GM12865 (cell line): ENCODE measurements at regions not wholly inside any gene's neighbourhood (a gene's known extent, or its start where the extent isn't known, plus 50 kb on each side); places are given as distances from the start of the nearest gene placed in this dataset.

Experiments
- DNase-seq: peaks from one replicate; pipeline ENCODE4 v3.0.0; 2010; ENCODE audit warnings: low read depth
- H3K4me3 ChIP-seq: 2 replicates; pipeline ENCODE4 v1.5.1; 2011; ENCODE audit warnings: mild to moderate bottlenecking, low read depth, low read length, control low read depth
- TF ChIP-seq, protein P1 (sequence below): IDR thresholded peaks from 2 replicates; pipeline ENCODE4 v1.5.1; 2011; ENCODE audit warnings: low read length, control low read depth, low read depth, inconsistent platforms; ENCODE audit not compliant: insufficient read depth; ENCODE audit errors: missing control alignments

DNA sequence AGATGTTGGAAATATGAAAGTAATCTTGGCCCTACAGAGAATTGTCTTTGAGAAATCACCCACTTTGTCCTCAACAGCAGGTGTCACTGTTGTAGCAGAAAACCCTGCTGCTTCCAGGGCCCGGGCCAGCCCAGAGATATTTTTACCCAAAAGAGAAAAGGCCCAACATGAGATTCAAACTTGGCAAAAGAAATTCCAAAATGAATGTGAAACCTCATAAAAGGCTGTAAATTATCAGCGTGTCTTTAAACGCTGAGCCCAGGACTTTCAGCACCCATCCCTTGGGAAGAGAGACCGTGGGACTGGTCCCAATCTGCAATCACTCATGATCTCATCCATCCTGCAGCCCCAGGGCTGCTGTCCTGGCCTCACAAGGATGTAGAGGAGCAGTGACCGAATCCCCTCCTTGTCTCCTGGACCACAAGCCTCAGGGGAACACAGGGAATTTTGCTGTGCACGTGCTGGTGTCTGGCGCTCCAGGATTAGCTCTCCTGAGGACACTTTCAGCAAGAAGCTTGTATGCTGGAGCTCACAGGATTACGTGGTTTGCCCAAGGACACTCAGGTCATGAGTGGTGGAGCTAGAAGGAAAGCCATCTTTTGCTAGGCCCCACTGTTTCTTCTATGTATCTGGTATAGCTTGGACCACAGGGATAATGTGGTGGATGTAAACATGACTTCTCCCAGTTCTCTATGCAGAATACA lies 202.1 kb downstream of the RNF144A start:
- TF ChIP-seq, protein P1, sequence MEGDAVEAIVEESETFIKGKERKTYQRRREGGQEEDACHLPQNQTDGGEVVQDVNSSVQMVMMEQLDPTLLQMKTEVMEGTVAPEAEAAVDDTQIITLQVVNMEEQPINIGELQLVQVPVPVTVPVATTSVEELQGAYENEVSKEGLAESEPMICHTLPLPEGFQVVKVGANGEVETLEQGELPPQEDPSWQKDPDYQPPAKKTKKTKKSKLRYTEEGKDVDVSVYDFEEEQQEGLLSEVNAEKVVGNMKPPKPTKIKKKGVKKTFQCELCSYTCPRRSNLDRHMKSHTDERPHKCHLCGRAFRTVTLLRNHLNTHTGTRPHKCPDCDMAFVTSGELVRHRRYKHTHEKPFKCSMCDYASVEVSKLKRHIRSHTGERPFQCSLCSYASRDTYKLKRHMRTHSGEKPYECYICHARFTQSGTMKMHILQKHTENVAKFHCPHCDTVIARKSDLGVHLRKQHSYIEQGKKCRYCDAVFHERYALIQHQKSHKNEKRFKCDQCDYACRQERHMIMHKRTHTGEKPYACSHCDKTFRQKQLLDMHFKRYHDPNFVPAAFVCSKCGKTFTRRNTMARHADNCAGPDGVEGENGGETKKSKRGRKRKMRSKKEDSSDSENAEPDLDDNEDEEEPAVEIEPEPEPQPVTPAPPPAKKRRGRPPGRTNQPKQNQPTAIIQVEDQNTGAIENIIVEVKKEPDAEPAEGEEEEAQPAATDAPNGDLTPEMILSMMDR = peak; percentile 44
- DNase-seq = peak; percentile 36
- H3K4me3 ChIP-seq = no peak overlapping the region

- TF ChIP-seq, protein P1 = no peak
- H3K4me3 ChIP-seq = no peak overlapping the region
- DNase-seq = no peak
Measured at GRCh38 chr2:7121851-7122250, 204.6 kb downstream of the RNF144A start.

- no peak for DNase-seq
- H3K4me3 ChIP-seq = no peak overlapping the region
- TF ChIP-seq, protein P1 = no peak
Measured at GRCh38 chr2:7127156-7127555, 209.9 kb downstream of the RNF144A start.

- TF ChIP-seq, protein P1 = no peak
- DNase-seq = no peak
- no peak overlapping the region for H3K4me3 ChIP-seq
Measured at GRCh38 chr2:7127687-7128086, 210.5 kb downstream of the RNF144A start.

- no peak overlapping the region for H3K4me3 ChIP-seq
- DNase-seq = no peak
- TF ChIP-seq, protein P1 = no peak
Measured at GRCh38 chr2:7131261-7131660, 214.0 kb downstream of the RNF144A start.

- DNase-seq = no peak
- no peak overlapping the region for H3K4me3 ChIP-seq
- TF ChIP-seq, protein P1 = no peak
Measured at GRCh38 chr2:7132753-7133152, 215.5 kb downstream of the RNF144A start.

- TF ChIP-seq, protein P1 = peak; percentile 19
- peak; percentile 11 for DNase-seq
- H3K4me3 ChIP-seq = no peak overlapping the region
Measured at GRCh38 chr2:7133521-7133920, 216.3 kb downstream of the RNF144A start.
